CD14-positive monocyte (primary cell): ENCODE measurements at regions not wholly inside any gene's neighbourhood (a gene's known extent, or its start where the extent isn't known, plus 50 kb on each side); places are given as distances from the start of the nearest gene placed in this dataset.

Experiments
- DNase-seq, 3 donors: peaks; one replicate each; pipeline ENCODE4 v3.0.0-alpha.2; 2011 to 2022
- H2AFZ ChIP-seq: 2 replicates; pipeline ENCODE4 v1.6.0; 2012; ENCODE audit warnings: mild to moderate bottlenecking, low read depth, low read length, inconsistent platforms; ENCODE audit not compliant: insufficient read depth, poor library complexity, severe bottlenecking
- H3K27ac ChIP-seq, 2 donors: 1 replicate in 1 of 2; 2 replicates in 1 of 2; pipeline ENCODE4 v1.5.1; 2012 to 2013; ENCODE audit warnings: low read length in 2 of 2, control low read depth in 1 of 2, inconsistent platforms in 1 of 2, low read depth in 1 of 2, mild to moderate bottlenecking in 1 of 2
- H3K27me3 ChIP-seq, 2 donors: one replicate each; pipeline versions ENCODE4 v1.6.0 to v1.6.1; 2011 to 2013; ENCODE audit warnings: low read length in 2 of 2; ENCODE audit not compliant: control insufficient read depth in 2 of 2, insufficient read depth in 2 of 2
- H3K36me3 ChIP-seq, 2 donors: replicated peaks in 1 of 2; 1 replicate in 1 of 2; 2 replicates in 1 of 2; pipeline versions ENCODE4 v1.5.1 to v1.6.1; 2012 to 2013; ENCODE audit warnings: low read length in 2 of 2, control low read depth in 1 of 2, inconsistent platforms in 1 of 2, mild to moderate bottlenecking in 1 of 2; ENCODE audit not compliant: insufficient read depth in 2 of 2, control insufficient read depth in 1 of 2
- H3K4me1 ChIP-seq, 2 donors: 1 replicate in 1 of 2; 2 replicates in 1 of 2; pipeline versions ENCODE4 v1.5.1 to v1.6.1; 2012 to 2013; ENCODE audit warnings: low read length in 2 of 2, control low read depth in 1 of 2, inconsistent platforms in 1 of 2, mild to moderate bottlenecking in 1 of 2, moderate library complexity in 1 of 2; ENCODE audit not compliant: insufficient read depth in 2 of 2, control insufficient read depth in 1 of 2
- H3K4me2 ChIP-seq: replicated peaks from 2 replicates; pipeline ENCODE3; 2012; ENCODE audit warnings: low read length, moderate library complexity, mild to moderate bottlenecking; ENCODE audit not compliant: poor library complexity, severe bottlenecking; ENCODE audit errors: extremely low read depth
- H3K4me3 ChIP-seq, 3 experiments: fragments of 200-600 bp in 1 of 3; sonication (generic) in 1 of 3; replicated peaks in 1 of 3; 1 replicate in 2 of 3; 2 replicates in 1 of 3; pipeline ENCODE4 v1.5.1; 2011 to 2013; ENCODE audit warnings: low read length in 3 of 3, mild to moderate bottlenecking in 3 of 3, control low read depth in 2 of 3, low read depth in 2 of 3, inconsistent platforms in 1 of 3, moderate library complexity in 1 of 3
- H3K79me2 ChIP-seq: 2 replicates; pipeline ENCODE4 v1.6.0; 2012; ENCODE audit warnings: mild to moderate bottlenecking, control low read depth, inconsistent platforms, low read length, moderate library complexity; ENCODE audit not compliant: insufficient read depth
- H3K9ac ChIP-seq: 2 replicates; pipeline ENCODE4 v1.6.0; 2017; ENCODE audit warnings: low read length, mild to moderate bottlenecking; ENCODE audit not compliant: insufficient read depth, poor library complexity, severe bottlenecking
- H3K9me3 ChIP-seq, 2 donors: replicated peaks in 1 of 2; 1 replicate in 1 of 2; 2 replicates in 1 of 2; pipeline versions ENCODE4 v1.5.1 to v1.6.1; 2012 to 2013; ENCODE audit warnings: low read length in 2 of 2, control low read depth in 1 of 2; ENCODE audit not compliant: control insufficient read depth in 1 of 2, insufficient read depth in 1 of 2
- H4K20me1 ChIP-seq: 2 replicates; pipeline ENCODE4 v1.6.0; 2012; ENCODE audit warnings: mild to moderate bottlenecking, low read length, control low read depth, moderate library complexity; ENCODE audit not compliant: insufficient read depth
- H3K27ac Mint-ChIP-seq, 7 donors: one replicate each; pipeline ENCODE4 v1.8.0; 2020; ENCODE audit warnings: mild to moderate bottlenecking in 7 of 7, mixed read lengths in 7 of 7, moderate library complexity in 6 of 7, inconsistent platforms in 2 of 7
- H3K27me3 Mint-ChIP-seq, 3 donors: one replicate each; pipeline ENCODE4 v1.8.0; 2021 to 2022; ENCODE audit warnings: low read depth in 3 of 3, mild to moderate bottlenecking in 3 of 3, mixed read lengths in 3 of 3, moderate library complexity in 3 of 3, inconsistent platforms in 1 of 3
- H3K36me3 Mint-ChIP-seq, 2 donors: one replicate each; pipeline ENCODE4 v1.8.0; 2020; ENCODE audit warnings: mixed read lengths in 2 of 2, inconsistent platforms in 1 of 2, mild to moderate bottlenecking in 1 of 2
- H3K4me1 Mint-ChIP-seq: one replicate; pipeline ENCODE4 v1.8.0; 2020; ENCODE audit warnings: mild to moderate bottlenecking, mixed read lengths
- H3K4me3 Mint-ChIP-seq, 2 donors: one replicate each; pipeline ENCODE4 v1.8.0; 2020; ENCODE audit warnings: mild to moderate bottlenecking in 2 of 2, mixed read lengths in 2 of 2, moderate library complexity in 1 of 2
- H3K9me3 Mint-ChIP-seq, 7 donors: one replicate each; pipeline ENCODE4 v1.8.0; 2020 to 2022; ENCODE audit warnings: mixed read lengths in 7 of 7, mild to moderate bottlenecking in 6 of 7, moderate library complexity in 6 of 7, inconsistent platforms in 2 of 7
- CTCF ChIP-seq: fragments of 200-600 bp; IDR thresholded peaks from one replicate; pipeline ENCODE4 v1.8.0; 2022; ENCODE audit warnings: antibody characterized with exemption, mild to moderate bottlenecking
- WGBS: methylation state at CpG from one replicate; pipeline ENCODE4 v1.1.5; 2013; ENCODE audit warnings: missing lambda C conversion rate; ENCODE audit not compliant: insufficient coverage; 5-methylcytosine and 5-hydroxymethylcytosine counted together
- intact Hi-C, 2 donors: fragments of 100-400 bp; cut with micrococcal nuclease; formaldehyde crosslinking; loops; one replicate each; pipeline versions ENCODE4 v1.15.0 to v1.15.1; 2023

- H3K4me1 ChIP-seq = no peaks in the 10 kb centered on the region
- Mint-ChIP-seq H3K36me3 (no peaks in the 10 kb centered on the region), H3K27me3 (no peaks in the 10 kb centered on the region), H3K27ac (no peak overlapping the region), H3K9me3 (peaks cover 0 to 14% (median 8%) of the 10 kb centered on the region in 7 donors), H3K4me3 (no peak overlapping the region), H3K4me1 (no peaks in the 10 kb centered on the region)
- no peak overlapping the region for H3K9ac ChIP-seq
- H3K9me3 ChIP-seq = peaks cover 0 to 6% of the 10 kb centered on the region in 2 donors
- intact Hi-C loops = no loop called here
- no peak overlapping the region for H3K4me2 ChIP-seq
- no peak overlapping the region for H2AFZ ChIP-seq
- H3K27ac ChIP-seq = no peak overlapping the region
- no peaks in the 10 kb centered on the region for H4K20me1 ChIP-seq
- H3K79me2 ChIP-seq = no peaks in the 10 kb centered on the region
- no peak for DNase-seq
- no peak overlapping the region for H3K4me3 ChIP-seq
- no peaks in the 10 kb centered on the region for H3K36me3 ChIP-seq
- no peaks in the 10 kb centered on the region for H3K27me3 ChIP-seq
- TF ChIP-seq CTCF = no peak
- WGBS = no CpG with 5 or more reads among the region's 3 CpGs
Measured at GRCh38 chr11:100467821-100468508, 219.1 kb upstream of the ARHGAP42 start.

GRCh38 chr11:100469835-100470234, 217.3 kb upstream of the ARHGAP42 start:
- Mint-ChIP-seq H3K4me1 (no peaks in the 10 kb centered on the region), H3K27ac (no peak overlapping the region), H3K9me3 (peaks cover 0 to 14% (median 8%) of the 10 kb centered on the region in 7 donors), H3K4me3 (no peak overlapping the region), H3K36me3 (no peaks in the 10 kb centered on the region), H3K27me3 (no peaks in the 10 kb centered on the region)
- Histone ChIP-seq H3K9me3 (peaks cover 0 to 6% of the 10 kb centered on the region in 2 donors), H2AFZ (no peak overlapping the region), H3K79me2 (no peaks in the 10 kb centered on the region), H3K4me1 (no peaks in the 10 kb centered on the region), H3K36me3 (no peaks in the 10 kb centered on the region), H3K4me2 (no peak overlapping the region), H4K20me1 (no peaks in the 10 kb centered on the region), H3K9ac (no peak overlapping the region), H3K4me3 (no peak overlapping the region), H3K27ac (no peak overlapping the region), H3K27me3 (no peaks in the 10 kb centered on the region)
- WGBS = 71% methylated on average over 1 of the region's 2 CpGs
- no peak for DNase-seq
- intact Hi-C loops = no loop called here
- no peak for TF ChIP-seq CTCF
